Astrocyte (in vitro differentiated cells and primary cell): ENCODE measurements at regions not wholly inside any gene's neighbourhood (a gene's known extent, or its start where the extent isn't known, plus 50 kb on each side); places are given as distances from the start of the nearest gene placed in this dataset.

Source experiments
- EZH2 ChIP-seq: IDR thresholded peaks from 2 replicates; pipeline ENCODE4 v1.6.1; 2012; ENCODE audit warnings: mild to moderate bottlenecking, low read length, inconsistent platforms; ENCODE audit not compliant: insufficient read depth
- TF ChIP-seq, protein P1 (sequence below): IDR thresholded peaks from 2 replicates; pipeline ENCODE4 v1.5.1; 2011; ENCODE audit warnings: low read depth, mild to moderate bottlenecking, inconsistent platforms, low read length, moderate library complexity; ENCODE audit not compliant: insufficient read depth

DNA sequence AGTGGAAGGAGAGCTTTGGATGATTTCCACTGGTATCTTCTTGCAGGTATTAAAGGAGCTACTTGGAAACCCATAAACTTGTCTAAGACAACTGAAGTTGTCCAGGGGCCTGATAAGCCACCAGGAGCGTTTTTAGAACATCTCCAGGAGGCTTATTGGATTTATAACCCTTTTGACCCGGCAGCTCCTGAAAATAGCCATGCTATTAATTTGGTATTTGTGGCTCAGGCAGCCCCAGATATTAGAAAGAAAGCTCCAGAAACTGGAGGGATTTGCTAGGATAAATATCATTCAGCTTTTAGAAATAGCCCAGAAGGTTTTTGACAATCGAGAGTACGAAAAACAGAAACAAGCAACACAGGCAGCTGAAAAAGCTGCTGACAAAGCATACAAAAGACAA is 461.0 kb upstream of the HTR1E start:
- TF ChIP-seq, protein P1, sequence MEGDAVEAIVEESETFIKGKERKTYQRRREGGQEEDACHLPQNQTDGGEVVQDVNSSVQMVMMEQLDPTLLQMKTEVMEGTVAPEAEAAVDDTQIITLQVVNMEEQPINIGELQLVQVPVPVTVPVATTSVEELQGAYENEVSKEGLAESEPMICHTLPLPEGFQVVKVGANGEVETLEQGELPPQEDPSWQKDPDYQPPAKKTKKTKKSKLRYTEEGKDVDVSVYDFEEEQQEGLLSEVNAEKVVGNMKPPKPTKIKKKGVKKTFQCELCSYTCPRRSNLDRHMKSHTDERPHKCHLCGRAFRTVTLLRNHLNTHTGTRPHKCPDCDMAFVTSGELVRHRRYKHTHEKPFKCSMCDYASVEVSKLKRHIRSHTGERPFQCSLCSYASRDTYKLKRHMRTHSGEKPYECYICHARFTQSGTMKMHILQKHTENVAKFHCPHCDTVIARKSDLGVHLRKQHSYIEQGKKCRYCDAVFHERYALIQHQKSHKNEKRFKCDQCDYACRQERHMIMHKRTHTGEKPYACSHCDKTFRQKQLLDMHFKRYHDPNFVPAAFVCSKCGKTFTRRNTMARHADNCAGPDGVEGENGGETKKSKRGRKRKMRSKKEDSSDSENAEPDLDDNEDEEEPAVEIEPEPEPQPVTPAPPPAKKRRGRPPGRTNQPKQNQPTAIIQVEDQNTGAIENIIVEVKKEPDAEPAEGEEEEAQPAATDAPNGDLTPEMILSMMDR, result no peak
- no peak for TF ChIP-seq EZH2
